SU-DHL-6 (cell line): ENCODE measurements at regions not wholly inside any gene's neighbourhood (a gene's known extent, or its start where the extent isn't known, plus 50 kb on each side); places are given as distances from the start of the nearest gene placed in this dataset.

Experiments used
- H2AFZ ChIP-seq: fragments of 200-600 bp; sonication (generic); 2 replicates; pipeline ENCODE4 v1.6.1; 2014; ENCODE audit warnings: low read depth, mild to moderate bottlenecking, moderate library complexity, mixed read lengths, antibody characterized with exemption, low read length; ENCODE audit not compliant: severe bottlenecking
- H3F3A ChIP-seq: fragments of 200-600 bp; shearing (Covaris generic); 2 replicates; pipeline ENCODE4 v1.6.0; 2016; ENCODE audit warnings: antibody characterized with exemption, mild to moderate bottlenecking; ENCODE audit not compliant: insufficient read depth
- H3K27ac ChIP-seq: fragments of 200-600 bp; sonication (generic); 2 replicates; pipeline ENCODE4 v1.5.1; 2016; ENCODE audit warnings: low read depth, mild to moderate bottlenecking, low read length, moderate library complexity, mixed read lengths
- H3K27me3 ChIP-seq: fragments of 200-600 bp; sonication (generic), shearing (Covaris generic); 2 replicates; pipeline ENCODE4 v1.6.0; 2014; ENCODE audit warnings: mild to moderate bottlenecking, low read length
- H3K36me3 ChIP-seq: fragments of 200-600 bp; sonication (generic); 2 replicates; pipeline ENCODE4 v1.6.1; 2014; ENCODE audit warnings: mild to moderate bottlenecking, low read length, mixed read lengths
- H3K4me2 ChIP-seq: fragments of 300-600, 200-600 bp; shearing (Covaris generic), sonication (generic); 2 replicates; pipeline ENCODE4 v1.6.0; 2014; ENCODE audit warnings: low read length, low read depth, mild to moderate bottlenecking; ENCODE audit not compliant: poor library complexity, severe bottlenecking
- H3K4me3 ChIP-seq: fragments of 200-600 bp; sonication (generic); 2 replicates; pipeline ENCODE4 v1.5.1; 2014; ENCODE audit warnings: antibody characterized with exemption, low read length, mild to moderate bottlenecking, mixed read lengths; ENCODE audit not compliant: insufficient read depth, poor library complexity, severe bottlenecking
- H3K79me2 ChIP-seq: fragments of 200-600 bp; sonication (generic); 2 replicates; pipeline ENCODE4 v1.6.1; 2014; ENCODE audit warnings: mild to moderate bottlenecking, low read length, moderate library complexity; ENCODE audit not compliant: insufficient read depth
- H3K9ac ChIP-seq: fragments of 200-600 bp; sonication (generic); 2 replicates; pipeline ENCODE4 v1.7.0; 2014; ENCODE audit warnings: mild to moderate bottlenecking, low read length
- H3K9me2 ChIP-seq: fragments of 200-600 bp; sonication (generic); replicated peaks from 2 replicates; pipeline ENCODE4 v1.6.1; 2014; ENCODE audit warnings: low read length; ENCODE audit not compliant: insufficient read depth
- H3K9me3 ChIP-seq: fragments of 200-600 bp; sonication (generic); 2 replicates; pipeline ENCODE4 v1.6.1; 2014; ENCODE audit warnings: low read length, mixed read lengths; ENCODE audit not compliant: insufficient read depth
- H4K20me1 ChIP-seq: fragments of 200-600 bp; sonication (generic); 2 replicates; pipeline ENCODE4 v1.6.1; 2014; ENCODE audit warnings: low read depth, mild to moderate bottlenecking, antibody characterized with exemption, low read length, moderate library complexity, mixed read lengths
- CTCF ChIP-seq: fragments of 200-600 bp; sonication (generic); IDR thresholded peaks from one replicate; pipeline ENCODE4 v1.5.1; 2017; ENCODE audit warnings: antibody characterized with exemption, mild to moderate bottlenecking, low read length, moderate library complexity; ENCODE audit not compliant: insufficient read depth, poor library complexity, severe bottlenecking
- EZH2phosphoT487 ChIP-seq: fragments of 200-600 bp; sonication (generic), shearing (Covaris generic); conservative IDR thresholded peaks from 2 replicates; pipeline ENCODE4 v1.6.1; 2018; ENCODE audit warnings: mild to moderate bottlenecking, antibody characterized with exemption, low read length, moderate library complexity, mixed read lengths

DNA sequence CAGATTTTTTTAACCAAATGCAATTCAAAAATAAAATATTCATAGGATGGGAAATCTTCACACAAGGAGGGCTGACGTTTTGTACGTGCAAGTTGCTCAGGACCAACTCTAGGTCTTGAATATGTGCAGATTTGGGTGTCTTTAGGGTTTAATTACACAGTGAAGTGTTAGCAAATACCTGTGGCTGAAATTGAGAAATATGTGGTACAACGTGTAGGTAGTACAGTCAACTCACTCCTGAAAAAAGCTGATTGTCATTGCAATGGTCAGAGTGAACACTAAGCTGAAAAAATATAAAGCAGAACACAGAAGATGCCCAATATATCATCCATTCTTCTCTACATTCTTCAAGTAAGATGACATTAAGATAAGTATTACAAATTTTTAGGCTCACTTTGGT, 314.3 kb downstream of the SLITRK1 start:
- H4K20me1 ChIP-seq: no peaks in the 10 kb centered on the region
- no peak overlapping the region for H3K4me2 ChIP-seq
- H3F3A ChIP-seq: no peaks in the 10 kb centered on the region
- H2AFZ ChIP-seq: no peak overlapping the region
- H3K79me2 ChIP-seq: no peaks in the 10 kb centered on the region
- H3K27ac ChIP-seq: no peak overlapping the region
- H3K27me3 ChIP-seq: no peaks in the 10 kb centered on the region
- H3K9me2 ChIP-seq: no peaks in the 10 kb centered on the region
- TF ChIP-seq EZH2phosphoT487: no peak
- TF ChIP-seq CTCF: no peak
- no peaks in the 10 kb centered on the region for H3K9me3 ChIP-seq
- no peak overlapping the region for H3K9ac ChIP-seq
- no peak overlapping the region for H3K4me3 ChIP-seq
- H3K36me3 ChIP-seq: no peaks in the 10 kb centered on the region

GRCh38 chr13:83563499-83563898, 318.8 kb downstream of the SLITRK1 start:
- Histone ChIP-seq H3K9me2 (no peaks in the 10 kb centered on the region), H3K36me3 (no peaks in the 10 kb centered on the region), H3F3A (no peaks in the 10 kb centered on the region), H3K4me2 (no peak overlapping the region), H4K20me1 (no peaks in the 10 kb centered on the region), H3K9me3 (no peaks in the 10 kb centered on the region), H3K9ac (no peak overlapping the region), H3K27me3 (no peaks in the 10 kb centered on the region), H3K79me2 (no peaks in the 10 kb centered on the region), H3K4me3 (no peak overlapping the region), H3K27ac (no peak overlapping the region), H2AFZ (no peak overlapping the region)
- TF ChIP-seq EZH2phosphoT487: no peak
- TF ChIP-seq CTCF: no peak

GRCh38 chr13:83557845-83558244, 324.4 kb downstream of the SLITRK1 start:
- TF ChIP-seq EZH2phosphoT487 (no peak), CTCF (no peak)
- Histone ChIP-seq H3K9ac (no peak overlapping the region), H3K36me3 (no peaks in the 10 kb centered on the region), H2AFZ (no peak overlapping the region), H3F3A (no peaks in the 10 kb centered on the region), H4K20me1 (no peaks in the 10 kb centered on the region), H3K9me3 (no peaks in the 10 kb centered on the region), H3K27ac (no peak overlapping the region), H3K4me3 (no peak overlapping the region), H3K9me2 (no peaks in the 10 kb centered on the region), H3K27me3 (no peaks in the 10 kb centered on the region), H3K79me2 (no peaks in the 10 kb centered on the region), H3K4me2 (no peak overlapping the region)

DNA sequence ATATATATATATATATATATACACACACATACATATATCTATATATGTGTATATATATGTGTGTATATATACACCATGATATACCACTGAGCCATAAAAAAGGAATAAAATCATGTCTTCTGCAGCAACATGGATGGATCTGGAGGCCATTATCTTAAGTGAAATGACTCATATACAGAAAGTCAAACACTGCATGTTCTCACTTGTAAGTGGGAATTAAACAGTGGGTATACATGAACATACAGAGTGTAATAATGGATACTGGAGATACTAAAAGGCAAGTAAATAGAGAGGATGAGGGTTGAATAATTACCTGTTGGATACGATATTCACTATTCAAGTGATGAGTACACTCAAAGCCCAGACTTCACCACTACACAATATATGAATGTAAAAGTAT, 332.6 kb downstream of the SLITRK1 start:
- Histone ChIP-seq H3K36me3 (no peaks in the 10 kb centered on the region), H3K79me2 (no peaks in the 10 kb centered on the region), H3K4me2 (no peak overlapping the region), H2AFZ (no peak overlapping the region), H3K9ac (no peak overlapping the region), H3F3A (no peaks in the 10 kb centered on the region), H3K27ac (no peak overlapping the region), H3K27me3 (no peaks in the 10 kb centered on the region), H3K9me2 (no peaks in the 10 kb centered on the region), H3K9me3 (no peaks in the 10 kb centered on the region), H3K4me3 (no peak overlapping the region), H4K20me1 (no peaks in the 10 kb centered on the region)
- TF ChIP-seq EZH2phosphoT487: no peak
- TF ChIP-seq CTCF: no peak
